ENCODE measurements at regions not wholly inside any gene's neighbourhood (a gene's known extent, or its start where the extent isn't known, plus 50 kb on each side); places are given as distances from the start of the nearest gene placed in this dataset.
"Not testable (repeated sequence)": the region's sequence is repeated elsewhere in the genome, so short reads cannot be mapped to it uniquely, and the experiment has no call there.

- intact Hi-C loops (cut with DNase I) = no loop called here
- WGBS, 3 donors = 79 to 86% (median 84%) methylated on average over 5 of the region's 5 CpGs
- Histone ChIP-seq H3K4me3 (no peak overlapping the region), H3K36me3 (ENCODE audit: insufficient read depth in 1 of 2, low read depth in 1 of 2) (no peaks in the 10 kb centered on the region), H3K27ac (no peak overlapping the region), H3K4me1 (no peaks in the 10 kb centered on the region), H3K27me3 (ENCODE audit: insufficient read depth in 3 of 3, low read length in 2 of 3) (no peaks in the 10 kb centered on the region), H3K9me3 (no peaks in the 10 kb centered on the region)
- ATAC-seq = no peak
- no peak for DNase-seq
- TF ChIP-seq CTCF (IDR thresholded peaks at IDR 0.05) = no peak
Measured at GRCh38 chr1:244303610-244303969, 148.1 kb downstream of the ADSS2 start.

GRCh38 chr1:244304156-244304555 is 147.6 kb downstream of the ADSS2 start:
- intact Hi-C loops (cut with DNase I) = no loop called here
- no peak for DNase-seq
- TF ChIP-seq CTCF (IDR thresholded peaks at IDR 0.05) = no peak
- no peaks in the 10 kb centered on the region for H3K9me3 ChIP-seq
- no peak for ATAC-seq
- no peak overlapping the region for H3K27ac ChIP-seq
- no peaks in the 10 kb centered on the region for H3K36me3 ChIP-seq (ENCODE audit: insufficient read depth in 1 of 2, low read depth in 1 of 2)
- no peak overlapping the region for H3K4me3 ChIP-seq
- WGBS, 3 donors = 90 to 91% (median 90%) methylated on average over 11 of the region's 11 CpGs
- H3K4me1 ChIP-seq = no peaks in the 10 kb centered on the region
- no peaks in the 10 kb centered on the region for H3K27me3 ChIP-seq (ENCODE audit: insufficient read depth in 3 of 3, low read length in 2 of 3)

GRCh38 chr1:244304656-244305055 is 147.1 kb downstream of the ADSS2 start:
- Histone ChIP-seq H3K4me1 (no peaks in the 10 kb centered on the region), H3K9me3 (no peaks in the 10 kb centered on the region), H3K4me3 (no peak overlapping the region), H3K27me3 (ENCODE audit: insufficient read depth in 3 of 3, low read length in 2 of 3) (no peaks in the 10 kb centered on the region), H3K27ac (no peak overlapping the region), H3K36me3 (ENCODE audit: insufficient read depth in 1 of 2, low read depth in 1 of 2) (no peaks in the 10 kb centered on the region)
- intact Hi-C loops (cut with DNase I) = no loop called here
- no peak for TF ChIP-seq CTCF (IDR thresholded peaks at IDR 0.05)
- 67 to 75% (median 70%) methylated on average over 3 of the region's 3 CpGs for WGBS, 3 donors
- DNase-seq (no peak), ATAC-seq (no peak)

GRCh38 chr1:244305776-244306341 is 145.8 kb downstream of the ADSS2 start:
- H3K4me3 ChIP-seq = no peak overlapping the region
- TF ChIP-seq CTCF (IDR thresholded peaks at IDR 0.05) = no peak
- no peaks in the 10 kb centered on the region for H3K9me3 ChIP-seq
- no peak for DNase-seq
- no peak for ATAC-seq
- 90 to 95% (median 92%) methylated on average over 4 of the region's 4 CpGs for WGBS, 3 donors
- H3K27ac ChIP-seq = no peak overlapping the region
- intact Hi-C loops (cut with DNase I) = no loop called here
- H3K4me1 ChIP-seq = no peaks in the 10 kb centered on the region
- no peaks in the 10 kb centered on the region for H3K27me3 ChIP-seq (ENCODE audit: insufficient read depth in 3 of 3, low read length in 2 of 3)
- no peaks in the 10 kb centered on the region for H3K36me3 ChIP-seq (ENCODE audit: insufficient read depth in 1 of 2, low read depth in 1 of 2)

GRCh38 chr1:244306544-244306943 is 145.2 kb downstream of the ADSS2 start:
- DNase-seq (no peak), ATAC-seq (no peak)
- WGBS, 3 donors = 96 to 99% (median 98%) methylated on average over 2 of the region's 2 CpGs
- intact Hi-C loops (cut with DNase I) = no loop called here
- H3K27ac ChIP-seq = no peak overlapping the region
- H3K36me3 ChIP-seq (ENCODE audit: insufficient read depth in 1 of 2, low read depth in 1 of 2) = no peaks in the 10 kb centered on the region
- no peaks in the 10 kb centered on the region for H3K4me1 ChIP-seq
- H3K9me3 ChIP-seq = no peaks in the 10 kb centered on the region
- no peak overlapping the region for H3K4me3 ChIP-seq
- H3K27me3 ChIP-seq (ENCODE audit: insufficient read depth in 3 of 3, low read length in 2 of 3) = no peaks in the 10 kb centered on the region
- no peak for TF ChIP-seq CTCF (IDR thresholded peaks at IDR 0.05)

GRCh38 chr1:244309191-244309590 is 142.5 kb downstream of the ADSS2 start:
- H3K27me3 ChIP-seq (ENCODE audit: insufficient read depth in 3 of 3, low read length in 2 of 3); H3K27ac ChIP-seq; H3K4me3 ChIP-seq; intact Hi-C loops (cut with DNase I); H3K9me3 ChIP-seq; H3K36me3 ChIP-seq (ENCODE audit: insufficient read depth in 1 of 2, low read depth in 1 of 2); ATAC-seq; DNase-seq; H3K4me1 ChIP-seq: not testable (repeated sequence)
- 85 to 91% (median 87%) methylated on average over 4 of the region's 4 CpGs for WGBS, 3 donors
